HEK293 (cell line): ENCODE measurements at regions not wholly inside any gene's neighbourhood (a gene's known extent, or its start where the extent isn't known, plus 50 kb on each side); places are given as distances from the start of the nearest gene placed in this dataset.

Experiments used
- OSR2 ChIP-seq: fragments of 450-650 bp; formaldehyde crosslinking; IDR thresholded peaks from 2 replicates; pipeline ENCODE4 v1.5.1; 2016; ENCODE audit warnings: missing biosample characterization, missing genetic modification characterization
- SP2 ChIP-seq: fragments of 450-650 bp; formaldehyde crosslinking; IDR thresholded peaks from 2 replicates; pipeline ENCODE4 v1.5.1; 2016; ENCODE audit warnings: missing biosample characterization, missing genetic modification characterization
- TCF7L2 ChIP-seq: IDR thresholded peaks from 2 replicates; pipeline ENCODE4 v1.6.1; 2011; ENCODE audit warnings: low read depth, mild to moderate bottlenecking, inconsistent platforms, low read length, moderate library complexity, borderline replicate concordance
- YY1 ChIP-seq: fragments of 450-650 bp; formaldehyde crosslinking; IDR thresholded peaks from 2 replicates; pipeline ENCODE4 v1.5.1; 2018; ENCODE audit warnings: missing biosample characterization, missing genetic modification characterization
- ZNF121 ChIP-seq: fragments of 450-650 bp; formaldehyde crosslinking; IDR thresholded peaks from 2 replicates; pipeline ENCODE4 v1.5.1; 2016; ENCODE audit warnings: missing biosample characterization, missing genetic modification characterization
- ZNF223 ChIP-seq: fragments of 450-650 bp; formaldehyde crosslinking; IDR thresholded peaks from 2 replicates; pipeline ENCODE4 v1.5.1; 2016; ENCODE audit warnings: missing biosample characterization, missing genetic modification characterization
- ZNF239 ChIP-seq: fragments of 450-650 bp; formaldehyde crosslinking; IDR thresholded peaks from 2 replicates; pipeline ENCODE4 v1.5.1; 2016; ENCODE audit warnings: missing biosample characterization, missing genetic modification characterization
- TF ChIP-seq, protein P1 (sequence below): fragments of 450-650 bp; formaldehyde crosslinking; IDR thresholded peaks from 2 replicates; pipeline ENCODE4 v1.5.1; 2016; ENCODE audit warnings: missing biosample characterization, missing genetic modification characterization

DNA sequence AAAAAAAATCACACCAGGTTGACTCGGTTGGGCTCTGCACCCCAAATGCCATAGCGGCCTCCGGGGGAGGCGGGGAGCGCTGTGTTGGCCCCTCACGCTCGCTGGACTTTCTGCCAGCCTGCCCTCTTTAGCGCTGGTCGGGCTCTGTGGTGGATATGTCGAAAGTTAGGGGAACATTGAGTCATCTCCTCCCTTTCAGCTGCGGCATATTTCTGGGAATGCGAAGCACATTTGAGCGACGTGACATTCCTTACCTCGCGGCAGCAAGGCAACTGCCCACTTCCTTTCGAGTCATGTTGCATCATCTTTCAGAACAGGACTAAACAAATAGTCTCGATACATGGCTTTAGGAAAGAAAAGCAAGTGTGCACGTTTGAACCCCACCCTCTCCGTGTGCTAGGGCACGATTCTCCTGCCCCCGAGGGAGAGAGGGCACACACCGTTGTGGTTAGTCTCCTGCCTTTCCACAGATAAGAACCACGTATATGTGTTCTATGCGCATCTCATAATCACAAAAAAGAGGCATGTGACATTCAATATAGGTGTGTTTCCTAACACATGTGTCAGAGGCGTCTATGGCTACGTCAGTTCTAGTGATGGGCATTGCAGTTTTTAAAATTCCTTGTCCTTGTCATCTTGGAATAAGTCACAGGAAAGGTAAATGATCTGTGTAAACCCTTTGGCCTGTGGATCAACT, 105.9 kb upstream of the SLC45A1 start:
- TF ChIP-seq, protein P1, sequence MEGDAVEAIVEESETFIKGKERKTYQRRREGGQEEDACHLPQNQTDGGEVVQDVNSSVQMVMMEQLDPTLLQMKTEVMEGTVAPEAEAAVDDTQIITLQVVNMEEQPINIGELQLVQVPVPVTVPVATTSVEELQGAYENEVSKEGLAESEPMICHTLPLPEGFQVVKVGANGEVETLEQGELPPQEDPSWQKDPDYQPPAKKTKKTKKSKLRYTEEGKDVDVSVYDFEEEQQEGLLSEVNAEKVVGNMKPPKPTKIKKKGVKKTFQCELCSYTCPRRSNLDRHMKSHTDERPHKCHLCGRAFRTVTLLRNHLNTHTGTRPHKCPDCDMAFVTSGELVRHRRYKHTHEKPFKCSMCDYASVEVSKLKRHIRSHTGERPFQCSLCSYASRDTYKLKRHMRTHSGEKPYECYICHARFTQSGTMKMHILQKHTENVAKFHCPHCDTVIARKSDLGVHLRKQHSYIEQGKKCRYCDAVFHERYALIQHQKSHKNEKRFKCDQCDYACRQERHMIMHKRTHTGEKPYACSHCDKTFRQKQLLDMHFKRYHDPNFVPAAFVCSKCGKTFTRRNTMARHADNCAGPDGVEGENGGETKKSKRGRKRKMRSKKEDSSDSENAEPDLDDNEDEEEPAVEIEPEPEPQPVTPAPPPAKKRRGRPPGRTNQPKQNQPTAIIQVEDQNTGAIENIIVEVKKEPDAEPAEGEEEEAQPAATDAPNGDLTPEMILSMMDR = no peak
- TF ChIP-seq SP2 (tag by site-specific recombination) (no peak), YY1 (tag by site-specific recombination) (no peak), ZNF223 (no peak), TCF7L2 (no peak), ZNF121 (no peak), OSR2 (tag by site-specific recombination) (no peak), ZNF239 (no peak)
